ENCODE measurements at regions not wholly inside any gene's neighbourhood (a gene's known extent, or its start where the extent isn't known, plus 50 kb on each side); places are given as distances from the start of the nearest gene placed in this dataset.

- DNase-seq, result no peak
Observed at GRCh38 chr10:113967126-113967525, 76.5 kb upstream of the ADRB1 start.

- no peak for DNase-seq
Observed at GRCh38 chr10:113970641-113971040, 73.0 kb upstream of the ADRB1 start.

GRCh38 chr10:113971349-113971973, 72.2 kb upstream of the ADRB1 start:
- no peak for DNase-seq

- no peak for DNase-seq
Observed at GRCh38 chr10:113977174-113977573, 66.5 kb upstream of the ADRB1 start.

GRCh38 chr10:113978802-113979201, 64.9 kb upstream of the ADRB1 start:
- DNase-seq, result no peak

GRCh38 chr10:113979409-113979808, 64.3 kb upstream of the ADRB1 start:
- DNase-seq, result no peak

- no peak for DNase-seq
Observed at GRCh38 chr10:113980408-113981087, 63.1 kb upstream of the ADRB1 start.

GRCh38 chr10:113982296-113982695, 61.4 kb upstream of the ADRB1 start:
- DNase-seq, result no peak

GRCh38 chr10:113982769-113983168, 60.9 kb upstream of the ADRB1 start:
- no peak for DNase-seq

- no peak for DNase-seq
Observed at GRCh38 chr10:113983552-113983951, 60.1 kb upstream of the ADRB1 start.

- DNase-seq, result no peak
Observed at GRCh38 chr10:113985297-113985844, 58.3 kb upstream of the ADRB1 start.

- DNase-seq, result no peak
Observed at GRCh38 chr10:113986316-113986715, 57.4 kb upstream of the ADRB1 start.

- no peak for DNase-seq
Observed at GRCh38 chr10:113987156-113987555, 56.5 kb upstream of the ADRB1 start.

GRCh38 chr10:113987805-113988204, 55.9 kb upstream of the ADRB1 start:
- DNase-seq, result peak; percentile 41

- no peak for DNase-seq
Observed at GRCh38 chr10:113988535-113988934, 55.1 kb upstream of the ADRB1 start.

- DNase-seq, result no peak
Observed at GRCh38 chr10:113991091-113991860, 52.4 kb upstream of the ADRB1 start.

GRCh38 chr10:113992471-113993011, 51.1 kb upstream of the ADRB1 start:
- peak; percentile 26 for DNase-seq

- no peak for DNase-seq
Observed at GRCh38 chr10:113993489-113993991, 50.1 kb upstream of the ADRB1 start.
